CD4-positive, alpha-beta T cell treated with Interleukin-15 for 1 hour (primary cell): ENCODE measurements at regions not wholly inside any gene's neighbourhood (a gene's known extent, or its start where the extent isn't known, plus 50 kb on each side); places are given as distances from the start of the nearest gene placed in this dataset.

ENCODE experiments used
- DNase-seq: peaks from one replicate; pipeline ENCODE4 v3.0.0-alpha.2; 2020

DNA sequence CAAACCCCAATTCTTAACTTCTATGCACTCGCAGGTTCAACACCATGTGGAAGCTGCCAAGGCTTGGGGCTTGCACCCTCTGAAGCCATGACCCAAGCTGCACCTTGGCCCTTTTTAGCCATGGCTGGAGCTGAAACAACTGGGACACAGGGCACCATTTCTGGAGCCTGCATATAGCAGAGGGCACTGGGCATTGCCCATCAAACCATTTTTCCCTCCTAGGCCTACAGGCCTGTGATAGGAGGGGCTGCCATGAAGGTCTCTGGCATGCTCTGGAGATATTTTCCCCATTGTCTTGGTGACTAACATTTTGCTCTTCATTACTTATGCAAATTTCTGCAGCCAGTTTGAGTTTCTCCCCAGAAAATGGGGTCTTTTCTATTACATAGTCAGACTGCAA lies 484.7 kb downstream of the EPHA7 start:
- DNase-seq, result no peak

- DNase-seq, result no peak
Measured at GRCh38 chr6:92930171-92930570, 489.2 kb downstream of the EPHA7 start.

DNA sequence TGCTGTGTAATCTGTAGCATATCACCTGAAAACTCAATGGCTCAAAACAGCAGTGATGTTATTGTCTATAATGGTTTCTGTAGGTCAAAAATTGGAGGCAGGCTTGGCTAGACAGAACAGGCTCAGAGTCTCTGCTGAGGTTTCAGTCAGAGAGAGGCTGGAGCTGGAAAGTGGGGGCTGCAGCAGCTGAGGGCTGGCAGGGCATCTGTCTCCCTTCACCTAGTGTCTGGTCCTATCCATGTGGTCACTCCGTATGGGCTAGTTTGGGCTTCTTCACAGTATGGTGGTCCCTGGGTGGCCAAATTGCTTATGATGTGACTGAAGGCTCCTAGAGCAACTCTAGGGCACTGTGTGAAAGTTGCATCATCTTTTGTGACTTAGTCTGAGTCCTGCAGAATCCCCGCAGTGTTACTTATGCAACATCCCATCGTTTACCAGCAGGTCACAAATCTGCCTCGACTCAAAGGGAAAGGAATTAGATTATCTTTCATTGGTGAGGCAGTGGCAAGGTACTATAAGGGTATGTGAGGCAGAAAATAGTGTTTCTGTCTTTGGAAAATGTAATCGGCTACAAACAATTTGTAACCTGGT lies 497.0 kb downstream of the EPHA7 start:
- DNase-seq, result no peak

- DNase-seq, result no peak
Measured at GRCh38 chr6:92915466-92915865, 503.9 kb downstream of the EPHA7 start.

- no peak for DNase-seq
Measured at GRCh38 chr6:92911301-92911700, 508.1 kb downstream of the EPHA7 start.

- DNase-seq, result no peak
Measured at GRCh38 chr6:92910646-92911045, 508.7 kb downstream of the EPHA7 start.

- DNase-seq, result no peak
Measured at GRCh38 chr6:92906385-92906784, 513.0 kb downstream of the EPHA7 start.

DNA sequence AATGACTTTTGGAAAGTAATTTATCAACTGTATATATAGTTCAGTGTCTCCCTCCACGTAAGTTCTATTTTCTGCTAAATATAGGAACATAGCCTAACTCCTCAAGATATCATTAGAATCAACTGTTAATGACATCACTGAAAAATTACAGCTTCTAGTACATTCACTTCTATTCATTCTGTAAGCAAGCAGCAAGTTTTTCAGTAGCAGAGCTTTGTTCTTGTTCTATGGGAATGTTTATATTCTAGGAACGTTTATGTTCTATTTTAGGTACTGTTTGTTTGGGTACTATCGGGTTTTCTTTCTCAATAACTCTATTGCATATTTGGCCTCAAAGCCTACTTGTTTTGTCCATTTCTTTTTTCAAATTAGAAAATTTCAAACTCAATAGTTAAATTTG lies 525.6 kb downstream of the EPHA7 start:
- no peak for DNase-seq

DNA sequence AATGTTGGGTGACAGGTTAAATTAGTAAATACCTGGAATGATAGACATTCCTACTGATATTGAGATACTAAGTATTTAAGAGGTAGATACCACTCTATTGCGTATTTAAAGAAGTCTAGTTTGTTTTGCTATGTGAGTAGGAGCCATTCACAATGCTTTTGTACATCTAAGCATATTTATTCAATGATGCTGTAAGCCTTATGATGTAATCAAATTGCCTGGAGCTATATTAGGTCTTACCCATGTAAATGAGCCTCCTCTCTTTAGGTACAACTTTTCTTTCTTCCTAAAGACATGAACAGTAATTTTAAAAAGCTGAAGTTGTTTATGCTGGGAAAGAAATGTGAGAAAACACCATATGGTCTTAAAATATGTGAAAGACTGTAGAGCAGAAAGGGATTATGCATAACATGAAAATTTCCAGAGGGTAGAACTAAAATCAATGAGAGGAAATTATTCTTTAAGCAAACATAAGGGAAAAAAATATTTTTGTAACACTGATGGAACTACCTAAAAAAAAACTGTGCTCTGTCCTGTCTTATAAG lies 526.7 kb downstream of the EPHA7 start:
- no peak for DNase-seq

- no peak for DNase-seq
Measured at GRCh38 chr6:92888316-92888715, 531.0 kb downstream of the EPHA7 start.

DNA sequence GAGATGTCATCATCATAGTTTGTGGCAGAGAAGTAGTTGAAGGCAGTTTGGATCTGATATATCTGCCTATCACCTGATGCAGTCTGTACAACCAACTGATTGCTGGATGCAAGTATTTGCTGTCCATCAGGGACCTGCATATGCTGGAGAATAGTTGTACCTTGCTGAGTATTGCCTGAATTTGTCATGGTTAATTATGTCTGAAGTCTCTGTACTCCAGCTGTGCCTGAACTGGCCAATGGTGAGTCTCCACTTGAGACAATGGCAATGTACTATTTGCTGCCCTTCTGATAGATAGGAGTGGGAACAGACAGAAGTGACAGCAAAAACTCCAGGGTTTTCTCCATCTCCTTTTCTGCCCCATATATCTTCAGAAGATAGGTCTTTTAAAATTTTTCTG lies 531.5 kb downstream of the EPHA7 start:
- no peak for DNase-seq

DNA sequence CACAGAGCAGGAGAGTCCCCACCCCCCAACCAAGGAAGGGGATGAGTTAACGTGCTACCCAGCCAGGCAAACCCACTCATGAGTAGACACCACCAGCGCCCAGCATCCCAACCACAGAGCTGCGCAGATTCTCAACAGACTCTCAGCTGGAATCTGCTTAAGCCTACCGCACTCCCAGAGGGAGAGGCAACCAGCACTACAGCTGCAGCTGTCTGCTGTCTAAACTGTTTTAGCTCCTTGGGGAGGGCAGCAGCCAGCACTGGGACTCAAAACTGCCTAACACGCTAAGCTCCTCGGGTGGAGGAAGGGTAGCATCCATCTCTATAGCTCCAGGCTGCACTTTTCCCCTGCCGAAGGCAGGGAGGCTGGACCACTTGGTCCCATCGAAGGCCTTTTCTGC lies 539.8 kb downstream of the EPHA7 start:
- no peak for DNase-seq

DNA sequence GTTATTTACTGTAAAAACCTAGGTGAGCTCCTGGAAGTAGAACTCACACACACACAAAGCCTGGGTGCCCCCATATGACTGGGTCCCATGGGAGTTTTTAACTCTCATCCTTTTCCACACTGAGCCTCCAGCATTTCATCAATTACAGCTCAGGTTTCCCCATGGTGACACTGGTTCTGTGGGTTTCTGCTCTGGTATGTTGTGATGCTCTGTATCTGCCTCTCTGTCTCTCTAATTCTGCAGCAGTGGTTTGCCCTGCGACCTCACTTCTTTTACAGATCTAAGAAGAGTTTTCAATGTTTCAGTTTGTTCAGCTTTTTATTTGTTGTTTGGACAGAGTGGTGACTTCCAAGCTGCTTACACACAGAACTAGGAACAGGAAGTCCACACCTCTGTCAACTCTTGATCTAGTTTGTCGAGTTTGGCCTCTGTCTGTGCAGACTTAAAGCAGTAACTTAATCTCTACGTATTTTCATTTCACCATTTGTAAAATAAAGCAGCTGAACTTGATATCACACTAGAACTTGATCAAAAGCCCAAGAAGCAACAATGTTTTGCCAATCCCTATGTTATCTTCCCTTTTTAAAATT lies 554.3 kb downstream of the EPHA7 start:
- no peak for DNase-seq

- DNase-seq, result no peak
Measured at GRCh38 chr6:92849636-92850035, 569.7 kb downstream of the EPHA7 start.

- no peak for DNase-seq
Measured at GRCh38 chr6:92848901-92849300, 570.5 kb downstream of the EPHA7 start.

DNA sequence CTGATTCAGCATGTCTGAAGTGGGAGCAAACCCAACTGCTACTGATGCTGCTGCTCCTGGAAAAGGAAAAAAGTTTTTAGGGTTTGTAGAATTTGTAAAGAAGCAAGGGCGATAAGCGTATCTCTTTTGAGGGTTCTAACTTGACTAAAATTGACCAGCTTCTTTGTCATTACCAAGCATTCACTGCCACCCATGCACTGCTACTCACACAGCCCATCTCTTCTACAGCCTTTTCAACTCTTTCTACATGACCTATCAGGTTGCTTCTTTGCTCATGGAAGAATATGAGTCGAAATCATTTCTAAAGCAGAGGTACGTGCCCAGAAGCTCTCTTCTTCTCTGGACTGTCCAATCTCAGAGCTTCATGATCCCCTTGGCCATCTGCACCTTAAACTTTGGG lies 570.9 kb downstream of the EPHA7 start:
- no peak for DNase-seq

DNA sequence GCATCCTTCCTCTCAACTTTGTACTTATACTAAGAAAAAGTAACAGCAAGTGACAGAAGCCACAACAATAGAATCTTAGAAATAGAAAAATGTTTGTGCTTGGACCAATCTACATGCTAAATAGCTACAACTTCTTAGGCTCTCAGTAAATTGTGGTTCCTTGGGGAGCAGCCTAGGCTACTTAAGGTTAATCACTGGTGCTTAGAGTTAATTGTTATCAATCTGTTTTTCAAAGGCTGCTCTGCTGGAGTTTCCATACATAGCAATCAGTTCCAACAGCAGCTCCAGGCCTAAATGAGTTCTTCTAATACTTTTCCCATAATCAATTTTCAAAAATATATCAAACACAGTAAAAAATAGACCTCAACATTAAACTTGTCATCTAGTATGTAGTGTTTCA lies 571.4 kb downstream of the EPHA7 start:
- DNase-seq, result no peak

GRCh38 chr6:92840246-92840930 lies 579.0 kb downstream of the EPHA7 start:
- DNase-seq, result no peak

DNA sequence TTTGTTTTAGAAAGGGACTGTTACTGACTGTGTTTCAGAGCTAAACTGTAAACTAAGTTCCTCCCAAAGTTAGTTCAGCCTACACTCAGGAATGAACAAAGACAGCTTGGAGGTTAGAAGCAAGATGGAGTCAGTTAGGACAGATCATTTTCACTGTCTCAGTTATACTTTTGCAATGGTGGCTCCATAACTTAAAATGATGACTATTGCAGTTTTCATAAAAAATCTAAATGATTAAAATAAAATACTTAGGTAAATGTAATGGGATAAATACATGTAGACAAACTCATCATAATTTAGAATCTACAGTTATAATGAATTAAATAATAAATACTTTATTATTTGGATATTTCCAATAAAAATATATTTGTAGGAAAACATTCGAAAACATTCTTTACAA lies 590.6 kb downstream of the EPHA7 start:
- DNase-seq, result no peak

DNA sequence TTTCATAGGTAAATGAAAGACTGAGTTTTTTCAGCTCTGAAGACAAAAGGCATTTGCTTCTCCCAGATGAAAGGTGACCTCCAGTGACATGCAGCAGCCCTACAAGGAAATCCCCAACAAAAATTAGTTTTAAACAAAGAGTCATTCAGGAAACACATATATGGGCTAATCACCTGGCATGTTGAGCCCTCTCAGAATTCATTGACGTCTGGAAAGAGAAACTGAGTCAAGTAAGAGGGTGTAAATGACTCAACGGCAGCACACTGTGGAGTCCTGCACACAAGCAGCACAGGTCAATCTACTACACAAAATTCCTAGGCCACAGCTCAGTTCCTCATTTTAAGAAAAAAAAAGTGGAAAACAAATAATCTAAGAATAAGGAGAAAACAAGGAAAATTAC lies 592.3 kb downstream of the EPHA7 start:
- no peak for DNase-seq

GRCh38 chr6:92826633-92827032 lies 592.7 kb downstream of the EPHA7 start:
- DNase-seq, result no peak

DNA sequence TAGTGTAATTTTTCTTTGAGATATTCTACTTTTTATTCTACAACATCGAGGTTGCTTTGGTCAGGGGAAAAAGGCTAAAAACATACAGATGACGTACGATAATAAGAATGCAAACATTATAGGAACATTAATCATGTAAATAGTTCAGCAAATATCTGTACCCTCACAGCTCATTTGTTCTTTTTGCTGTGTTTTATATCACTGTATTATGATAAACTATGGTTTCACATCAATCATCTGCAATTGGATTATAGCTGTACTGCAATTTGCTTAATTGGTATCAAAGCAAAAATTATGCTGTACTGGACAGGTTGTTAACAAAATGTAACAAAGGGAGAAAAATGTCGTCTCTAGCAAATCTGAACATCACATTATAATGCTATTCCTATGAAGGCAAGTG lies 597.1 kb downstream of the EPHA7 start:
- no peak for DNase-seq

DNA sequence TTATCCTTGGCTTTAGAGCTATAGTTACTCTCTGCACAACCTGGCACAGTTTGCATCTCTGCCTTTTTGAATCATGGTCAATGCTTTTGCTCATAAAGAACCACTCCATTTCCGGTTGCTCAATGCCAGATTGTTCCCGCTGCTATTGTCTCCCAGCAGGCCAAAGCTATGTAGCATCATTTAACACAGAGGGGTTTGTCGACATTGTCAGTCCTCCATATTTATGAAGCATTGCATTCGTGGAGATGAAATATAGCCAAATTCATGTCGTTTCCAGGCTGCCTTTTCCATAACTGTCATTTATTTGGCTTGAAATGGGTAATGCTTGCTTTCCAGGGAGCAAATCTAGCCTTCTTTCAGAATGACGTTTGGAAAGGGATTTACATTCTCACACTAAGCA lies 598.8 kb downstream of the EPHA7 start:
- no peak for DNase-seq

- DNase-seq, result no peak
Measured at GRCh38 chr6:92810913-92811312, 608.4 kb downstream of the EPHA7 start.

DNA sequence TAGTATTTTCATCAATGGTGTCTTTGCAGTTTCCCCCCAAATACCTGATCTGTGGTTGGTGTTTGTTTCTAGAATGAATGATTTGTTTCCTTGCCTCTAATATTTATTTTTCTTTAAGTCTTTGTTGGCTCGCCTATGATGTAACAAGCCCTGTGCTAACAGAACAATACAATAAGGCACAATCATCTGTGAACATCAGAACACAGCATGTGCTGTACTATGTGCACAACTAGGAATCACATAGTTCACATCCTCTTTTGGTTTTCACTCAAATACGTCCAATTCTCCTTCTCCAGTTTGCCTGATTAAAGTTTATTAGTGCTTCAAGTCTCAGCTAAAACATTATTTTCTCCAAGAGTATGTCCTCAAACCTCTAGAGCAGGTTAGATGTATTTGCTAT lies 613.1 kb downstream of the EPHA7 start:
- DNase-seq, result no peak
